DMS53 (cell line): ENCODE measurements at regions not wholly inside any gene's neighbourhood (a gene's known extent, or its start where the extent isn't known, plus 50 kb on each side); places are given as distances from the start of the nearest gene placed in this dataset.
A peak's percentile ranks its signal among the peaks of the same experiment; 100 is the strongest.
"Not testable (repeated sequence)": the region's sequence is repeated elsewhere in the genome, so short reads cannot be mapped to it uniquely, and the experiment has no call there.

ENCODE experiments used
- DNase-seq: peaks from one replicate; lab custom pipeline; 2025; lab: John Stamatoyannopoulos, UW

DNA sequence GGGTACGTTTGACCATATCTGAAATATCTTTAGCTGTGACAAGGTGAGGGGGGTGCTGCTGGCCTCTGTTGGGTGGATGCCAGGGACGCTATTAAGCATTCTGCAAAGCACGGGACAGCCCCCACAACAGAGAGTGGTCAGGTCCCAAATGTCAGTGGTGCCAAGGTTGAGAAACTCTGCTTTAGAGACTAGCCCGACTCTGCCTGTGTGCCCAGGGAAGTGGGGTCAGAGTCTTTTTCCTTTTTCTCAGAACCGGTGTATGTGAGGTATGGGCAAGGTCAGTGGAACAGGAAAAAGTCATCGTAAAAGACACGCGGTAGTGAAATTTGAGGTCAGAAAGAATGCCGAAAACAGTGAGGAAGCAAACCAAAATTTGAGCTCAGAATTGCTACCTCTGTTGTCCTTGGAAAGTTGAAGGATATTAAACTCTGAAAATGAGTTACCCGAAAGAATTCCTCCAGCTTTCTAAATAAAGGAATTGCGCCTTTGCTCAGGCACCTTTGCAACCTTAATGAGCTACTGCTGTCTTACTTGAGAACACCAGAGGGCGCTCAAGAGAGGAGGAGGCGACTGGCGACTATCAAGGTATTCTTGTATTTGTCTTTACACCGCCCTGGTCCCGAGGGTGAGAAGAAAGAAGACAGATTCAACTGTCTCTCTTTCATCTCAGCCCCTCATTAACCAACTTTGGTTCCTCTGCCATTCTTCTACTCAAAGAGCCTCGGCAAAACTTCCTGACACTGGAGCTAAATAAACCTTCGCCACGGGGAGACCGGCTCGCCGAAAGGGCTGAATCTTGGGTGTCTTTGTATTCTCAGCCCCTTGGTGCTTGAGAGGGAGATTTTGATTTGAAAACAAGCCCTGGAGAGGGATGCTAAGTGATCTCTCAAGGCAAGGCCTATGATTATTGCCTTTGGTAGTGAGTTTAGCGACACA lies 85.4 kb upstream of the OLIG2 start:
- peak; percentile 75 for DNase-seq

GRCh38 chr21:32941263-32941662 lies 84.5 kb upstream of the OLIG2 start:
- no peak for DNase-seq

DNA sequence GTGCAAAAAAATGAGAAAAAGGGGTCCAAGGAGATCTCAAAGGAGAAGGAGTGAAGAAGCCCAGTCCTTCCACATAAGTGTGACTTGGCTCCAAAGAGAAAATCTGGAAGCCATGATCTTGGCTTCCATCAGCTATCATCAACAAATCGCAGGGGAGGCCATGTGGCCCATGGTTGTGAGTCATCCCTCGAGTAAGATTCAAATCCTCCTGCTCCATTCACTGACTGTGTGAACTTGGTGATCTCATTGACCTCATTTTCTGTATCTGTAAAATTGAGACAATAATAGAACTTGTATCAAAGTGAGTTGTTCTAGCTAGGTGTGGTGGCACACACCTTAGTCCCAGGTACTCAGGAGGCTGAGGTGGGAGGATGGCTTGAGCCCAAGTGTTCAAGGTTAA lies 79.1 kb upstream of the OLIG2 start:
- DNase-seq: no peak

DNA sequence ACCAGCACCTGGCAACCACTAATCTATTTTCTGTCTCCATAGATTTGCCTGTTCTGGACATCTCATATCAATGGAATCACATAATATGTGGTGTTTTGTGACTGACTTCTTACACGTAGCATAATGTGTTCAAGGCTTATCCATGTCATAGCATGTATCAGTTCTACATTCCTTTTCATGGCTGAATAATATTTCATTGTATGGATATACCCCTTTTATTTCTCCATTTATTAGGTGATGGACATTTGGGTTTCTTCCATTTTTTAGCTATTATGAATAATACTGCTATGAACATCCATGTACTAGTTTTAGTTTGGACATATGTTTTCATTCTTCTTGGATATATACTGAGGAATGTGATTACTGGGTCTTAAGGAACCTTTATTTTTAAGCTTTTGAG lies 78.0 kb upstream of the OLIG2 start:
- no peak for DNase-seq

GRCh38 chr21:32949701-32950100 lies 76.0 kb upstream of the OLIG2 start:
- no peak for DNase-seq

- no peak for DNase-seq
These were observed 74.7 kb upstream of the OLIG2 start for GRCh38 chr21:32951041-32951440.

DNA sequence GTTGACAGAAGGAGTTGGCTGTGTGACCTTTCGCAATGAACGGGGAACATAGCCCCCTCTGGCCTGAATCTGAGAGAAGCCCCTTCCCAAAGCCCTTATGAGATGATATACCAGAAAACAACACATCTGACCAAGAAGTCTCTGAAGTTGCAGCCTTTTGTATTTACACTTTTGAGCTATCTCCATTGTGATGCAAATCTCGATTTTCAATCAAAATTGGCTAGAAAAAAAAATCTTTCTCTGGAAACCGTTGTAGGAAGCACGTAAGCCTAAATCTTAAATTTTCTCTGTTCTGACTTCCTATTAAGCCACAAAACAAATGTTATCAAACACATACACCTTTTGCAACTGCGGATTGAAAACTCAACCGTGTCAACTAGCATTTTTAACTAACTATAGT lies 71.4 kb upstream of the OLIG2 start:
- DNase-seq: no peak

DNA sequence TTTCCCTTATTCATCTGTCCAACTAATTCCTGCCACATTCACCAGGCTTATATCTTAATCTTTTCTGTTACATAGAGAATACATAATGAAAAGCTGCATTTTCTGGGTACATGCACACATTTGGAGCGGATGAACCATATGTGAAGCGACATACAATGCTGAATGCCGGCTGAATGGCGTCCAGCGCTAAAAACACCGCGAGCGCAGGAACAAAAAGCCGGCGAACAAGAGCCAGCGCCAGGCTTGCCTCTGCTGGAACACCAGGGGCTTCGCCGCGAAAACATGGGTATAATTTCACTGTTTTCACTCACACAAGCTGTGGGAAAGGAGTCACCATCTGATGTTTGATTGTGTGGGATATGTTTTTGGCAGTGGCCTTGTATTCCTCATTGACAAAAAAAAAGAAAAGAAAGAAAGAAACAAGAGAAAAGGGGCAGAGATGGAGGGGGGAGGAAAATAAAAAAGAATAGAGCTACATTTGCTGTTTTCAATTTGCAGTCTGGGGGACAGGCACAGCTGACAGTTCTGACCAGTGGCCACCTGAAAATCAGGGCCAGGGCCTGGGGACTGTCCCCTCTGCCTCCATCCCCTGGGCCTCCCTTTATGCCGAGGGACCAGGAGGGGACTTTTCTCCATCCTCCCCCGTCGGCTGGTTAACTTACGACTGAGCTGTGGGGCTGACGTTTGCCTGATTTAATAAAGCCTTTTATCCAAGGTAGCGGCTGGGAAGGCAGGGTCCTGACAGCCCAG lies 70.2 kb upstream of the OLIG2 start:
- no peak for DNase-seq

- no peak for DNase-seq
These were observed 69.6 kb upstream of the OLIG2 start for GRCh38 chr21:32956061-32956656.

DNA sequence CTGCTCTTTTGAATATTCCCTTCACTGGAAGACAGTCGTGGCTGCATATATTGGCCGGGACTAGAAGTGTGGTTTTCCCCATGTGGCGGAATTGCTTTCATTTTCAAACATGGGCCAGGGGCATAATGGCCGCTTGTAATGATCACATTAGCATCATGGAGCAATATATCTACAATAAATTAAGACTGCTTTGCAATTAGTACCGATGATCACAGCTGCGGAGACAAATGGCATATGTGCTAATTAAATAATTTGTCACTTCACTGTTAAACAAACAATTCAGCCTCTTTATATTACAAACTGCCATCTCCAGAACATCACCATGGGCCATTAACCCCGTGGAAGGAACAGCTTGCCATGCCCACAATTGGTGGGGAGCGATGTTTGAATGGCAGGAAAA lies 68.2 kb upstream of the OLIG2 start:
- DNase-seq: no peak

GRCh38 chr21:32958288-32959002 lies 67.3 kb upstream of the OLIG2 start:
- DNase-seq: no peak

DNA sequence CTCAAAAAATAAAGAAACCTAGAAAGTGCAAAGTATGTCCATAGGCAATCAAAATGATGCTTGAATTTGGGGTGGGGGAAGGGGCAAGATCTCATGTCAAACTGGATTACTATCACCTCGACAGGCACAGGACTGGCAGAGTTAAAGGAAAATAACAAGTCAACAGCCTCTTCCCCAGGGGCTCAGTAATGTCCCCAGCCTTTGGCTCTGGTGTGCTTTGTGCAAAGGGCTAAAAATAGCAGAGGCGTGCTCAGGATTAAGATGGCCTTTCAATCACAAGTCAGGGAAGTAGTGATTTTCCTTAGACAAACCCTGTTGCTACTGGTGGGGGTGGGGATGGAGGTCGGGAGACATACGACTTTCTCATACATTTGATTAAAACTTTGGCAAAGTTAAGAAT lies 63.5 kb upstream of the OLIG2 start:
- no peak for DNase-seq

DNA sequence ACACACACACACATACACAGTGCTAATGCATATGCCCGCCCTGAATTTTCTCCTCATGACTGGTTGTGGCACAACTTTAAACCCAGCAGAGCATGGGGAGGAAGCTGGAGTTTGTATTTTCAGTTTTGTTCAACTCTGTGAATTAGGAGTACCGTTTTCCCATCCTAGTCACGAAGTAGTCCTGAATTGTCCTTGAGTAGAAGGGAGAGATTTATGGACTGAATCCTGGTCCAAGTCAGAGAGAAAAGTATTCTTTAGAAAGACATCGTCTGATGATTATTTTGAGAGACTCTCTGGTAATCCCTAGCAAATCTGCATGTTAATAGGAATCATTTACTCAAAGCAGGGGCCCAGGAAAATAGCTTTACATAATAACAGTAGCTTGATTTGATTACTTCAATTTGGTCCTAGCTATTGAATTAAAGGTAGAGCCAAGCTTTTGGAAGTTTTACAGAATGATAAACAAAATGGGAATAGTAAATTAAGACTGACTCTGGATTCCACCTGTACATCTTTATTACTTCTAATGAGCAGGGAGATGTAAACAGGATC lies 60.5 kb upstream of the OLIG2 start:
- DNase-seq: no peak

- no peak for DNase-seq
These were observed 59.6 kb upstream of the OLIG2 start for GRCh38 chr21:32966120-32966519.

DNA sequence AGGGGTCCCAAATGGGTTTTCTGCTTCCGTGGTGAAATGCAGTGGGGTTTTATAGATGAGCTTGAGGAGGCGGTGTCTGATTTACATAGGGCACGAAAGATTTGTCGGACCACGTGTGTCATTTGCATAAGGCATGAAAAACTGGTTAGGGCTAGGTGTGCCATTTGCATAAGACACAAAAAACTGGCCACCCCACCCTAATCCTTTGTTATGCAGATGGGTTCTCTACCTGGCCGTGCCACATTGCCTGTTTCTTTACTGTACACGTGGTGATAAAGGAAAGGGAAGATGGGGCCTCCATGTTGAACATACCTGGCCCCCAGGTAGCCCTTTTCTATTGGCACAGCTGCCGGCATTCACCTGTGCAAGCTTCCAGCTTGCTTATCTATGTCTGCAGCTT lies 57.6 kb upstream of the OLIG2 start:
- not testable (repeated sequence) for DNase-seq

- DNase-seq: no peak
These were observed 51.1 kb upstream of the OLIG2 start for GRCh38 chr21:32974653-32975052.

DNA sequence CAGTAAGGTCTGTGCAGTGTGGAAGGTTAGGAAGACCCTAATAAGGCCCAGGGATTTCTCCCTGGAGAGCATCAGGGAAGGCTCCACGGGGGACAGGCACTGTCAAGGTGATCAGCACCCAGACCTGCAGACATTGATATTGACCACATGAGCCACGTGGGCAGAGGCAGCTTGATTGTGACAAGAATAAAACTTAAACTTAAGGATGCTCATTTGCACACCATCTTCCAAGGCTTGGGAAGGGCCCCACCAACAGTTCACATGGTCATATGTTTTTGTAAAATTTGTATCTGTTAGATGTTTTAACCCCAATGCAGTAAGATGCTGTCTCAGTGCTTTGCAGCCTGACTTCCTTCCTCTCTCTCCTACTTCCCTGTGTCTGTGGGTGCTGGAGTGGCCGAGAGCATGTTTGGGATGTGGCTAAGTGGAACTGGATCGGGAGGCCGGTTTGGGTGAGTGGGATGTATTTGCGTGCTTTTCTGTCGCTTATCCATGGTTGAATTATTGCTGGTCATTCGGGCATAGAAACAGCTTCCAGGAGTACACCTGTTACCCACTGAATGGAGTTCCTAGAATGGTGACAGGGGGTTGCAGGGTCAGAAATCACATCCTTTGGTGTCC lies 49.8 kb upstream of the OLIG2 start:
- DNase-seq: no peak
